Activated T-cell treated with anti-CD3 and anti-CD28 coated beads, Interleukin-2, amount 50 U/mL, for 48 hours (primary cell): ENCODE measurements at regions not wholly inside any gene's neighbourhood (a gene's known extent, or its start where the extent isn't known, plus 50 kb on each side); places are given as distances from the start of the nearest gene placed in this dataset.
"Not testable (repeated sequence)": the region's sequence is repeated elsewhere in the genome, so short reads cannot be mapped to it uniquely, and the experiment has no call there.

ENCODE experiments used
- DNase-seq, 2 experiments: peaks; one replicate each; pipeline ENCODE4 v3.0.0-alpha.2; 2020

DNA sequence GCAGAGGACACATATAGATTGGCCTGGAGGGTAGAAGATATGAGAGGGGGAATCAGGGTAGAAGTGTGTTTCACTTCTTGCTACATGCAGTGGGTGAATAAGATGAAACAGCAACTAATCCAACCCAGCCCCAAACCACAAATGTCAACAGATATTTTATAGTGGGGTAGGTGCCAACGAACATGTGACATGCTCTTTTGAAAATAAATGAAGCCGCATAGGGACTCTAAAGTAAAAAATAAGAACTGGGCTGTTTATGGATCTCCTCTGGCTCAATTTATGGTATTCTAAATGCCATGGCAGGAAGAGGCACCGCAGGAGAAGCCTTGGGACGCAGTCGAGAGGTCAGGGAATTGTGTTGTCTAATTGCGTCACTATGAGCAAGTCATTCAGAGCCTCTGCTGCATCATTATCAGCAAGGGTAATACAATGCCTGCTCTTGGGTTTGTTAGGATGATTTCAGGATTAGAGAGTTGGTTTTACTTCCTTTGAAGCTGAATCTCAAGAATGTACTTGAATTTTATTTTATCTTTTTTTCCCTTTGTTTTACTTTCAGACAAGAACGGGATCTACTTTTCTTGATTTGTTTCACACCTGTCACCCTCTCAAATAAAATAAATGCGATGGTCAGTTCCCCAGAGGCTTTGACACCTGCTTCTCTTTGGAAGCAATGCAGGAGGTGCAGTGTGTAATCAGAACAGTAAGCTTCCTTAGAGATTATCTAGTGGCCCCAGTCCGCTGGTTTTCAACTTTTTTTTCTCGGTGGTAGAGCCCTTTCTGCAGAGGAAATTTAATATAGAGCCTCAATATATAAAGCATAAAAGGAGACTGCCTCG lies 375.6 kb upstream of the CLINT1 start:
- no peak for DNase-seq

- no peak for DNase-seq
Measured at GRCh38 chr5:158233735-158234322, 374.9 kb upstream of the CLINT1 start.

DNA sequence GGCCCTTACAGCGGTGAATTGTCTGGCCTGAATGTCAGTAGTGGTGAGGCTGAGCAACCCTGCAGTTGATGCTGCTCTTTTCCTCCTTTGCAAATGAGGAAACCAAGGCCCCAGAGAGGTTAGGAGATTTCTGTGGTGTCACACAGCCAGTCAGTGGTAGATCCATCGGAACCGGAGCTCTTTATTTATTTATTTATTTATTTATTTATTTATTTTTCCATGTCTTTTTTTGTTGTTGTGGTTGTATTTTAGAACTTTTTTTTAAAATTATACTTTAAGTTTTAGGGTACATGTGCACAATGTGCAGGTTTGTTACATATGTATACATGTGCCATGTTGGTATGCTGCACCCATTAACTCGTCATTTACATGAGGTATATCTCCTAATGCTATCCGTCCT lies 368.4 kb upstream of the CLINT1 start:
- DNase-seq, result not testable (repeated sequence)

DNA sequence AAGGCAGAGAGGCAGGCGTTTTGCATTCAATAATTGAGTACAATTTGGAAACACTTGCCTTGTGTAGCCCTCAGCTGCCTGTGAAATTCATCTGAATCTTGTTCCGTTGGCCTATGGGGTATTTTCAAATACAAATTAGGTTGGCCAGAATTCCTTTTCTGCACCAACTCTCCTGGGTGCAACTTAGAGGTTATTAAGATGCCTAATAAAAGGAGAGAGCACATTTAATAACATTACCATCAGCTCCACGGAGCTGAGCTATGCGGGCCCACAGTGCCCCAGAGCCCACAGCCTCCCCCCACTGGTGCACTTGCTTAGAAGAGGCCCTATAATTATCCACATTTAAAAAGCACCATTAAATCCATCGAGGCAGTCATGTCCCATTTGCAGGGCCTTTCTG lies 367.6 kb upstream of the CLINT1 start:
- no peak for DNase-seq

GRCh38 chr5:158224253-158224652 lies 365.3 kb upstream of the CLINT1 start:
- no peak for DNase-seq

- no peak for DNase-seq
Measured at GRCh38 chr5:158223054-158223600, 364.2 kb upstream of the CLINT1 start.

- DNase-seq, result no peak
Measured at GRCh38 chr5:158212917-158213316, 354.0 kb upstream of the CLINT1 start.

- no peak for DNase-seq
Measured at GRCh38 chr5:158212237-158212636, 353.3 kb upstream of the CLINT1 start.

DNA sequence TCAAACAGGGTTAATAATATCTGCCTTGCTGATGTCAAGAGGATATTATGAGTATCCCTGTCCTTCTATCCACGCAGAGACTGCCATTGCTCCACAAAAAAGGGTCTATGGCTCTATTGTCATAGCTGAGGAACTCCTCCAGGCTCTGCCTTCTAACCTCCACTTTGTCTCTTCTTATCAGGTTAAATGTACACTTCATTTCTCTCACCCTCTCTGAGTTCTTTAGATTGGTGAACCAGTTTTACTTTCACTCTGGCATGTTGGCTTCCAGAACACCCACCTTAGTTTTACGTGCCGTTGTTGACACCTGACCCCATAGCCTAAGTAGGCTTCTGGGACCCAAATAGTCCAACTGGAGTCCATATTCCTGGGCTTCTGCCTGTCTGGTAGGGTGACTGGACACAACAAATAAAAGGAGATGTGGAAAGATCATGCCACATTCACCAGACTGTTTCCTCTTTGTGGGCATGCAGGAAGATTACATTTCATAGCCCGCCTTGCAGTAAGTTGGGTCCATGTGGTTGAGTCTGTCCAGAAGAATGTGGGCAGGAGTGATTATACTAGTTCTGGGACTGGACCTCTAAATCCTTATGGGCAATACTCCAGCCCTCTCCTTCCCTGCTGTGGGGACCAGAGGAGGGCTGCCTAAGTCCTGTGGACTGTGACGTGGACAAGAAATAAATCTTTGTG lies 350.4 kb upstream of the CLINT1 start:
- DNase-seq, result no peak

GRCh38 chr5:158207733-158208132 lies 348.8 kb upstream of the CLINT1 start:
- no peak for DNase-seq

DNA sequence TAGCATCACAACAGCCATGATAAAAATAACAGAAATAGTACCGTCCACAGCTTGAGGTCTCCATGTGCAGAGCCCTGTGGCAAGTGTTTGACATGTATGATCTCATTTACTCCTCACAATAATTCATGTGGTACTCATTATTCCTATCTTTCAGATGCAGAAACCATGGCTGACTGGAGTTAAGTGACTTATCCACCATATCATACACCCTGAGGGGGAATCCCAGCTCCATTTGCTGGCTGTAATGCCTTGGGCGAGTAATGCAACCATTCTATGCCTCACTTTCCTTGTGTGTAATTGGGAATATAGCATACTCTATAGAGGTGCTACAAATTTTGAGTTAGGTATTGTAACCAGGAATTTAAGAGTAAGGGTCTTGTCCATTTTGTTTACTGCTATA lies 347.0 kb upstream of the CLINT1 start:
- DNase-seq, result no peak

GRCh38 chr5:158203261-158203660 lies 344.3 kb upstream of the CLINT1 start:
- no peak for DNase-seq

- no peak for DNase-seq
Measured at GRCh38 chr5:158202801-158203200, 343.9 kb upstream of the CLINT1 start.

DNA sequence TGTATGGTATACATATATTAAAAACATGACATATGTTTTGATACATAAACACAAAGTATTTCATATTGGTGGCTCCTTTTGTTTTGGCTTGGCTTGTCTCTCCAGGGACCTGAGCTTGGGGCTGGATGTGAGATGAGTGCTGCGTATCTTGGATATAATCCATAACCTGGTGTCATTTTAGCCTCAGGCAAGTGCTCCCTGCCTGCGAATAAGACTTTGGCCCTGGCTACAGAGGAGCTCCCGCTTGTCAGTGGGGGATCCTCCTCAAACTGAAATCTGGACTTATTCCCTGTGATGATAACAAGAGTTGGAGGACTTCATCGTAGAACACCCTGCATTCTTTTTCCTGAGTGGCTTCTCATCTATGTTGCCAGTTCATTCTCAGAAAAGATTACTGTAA lies 341.7 kb upstream of the CLINT1 start:
- DNase-seq, result no peak

- no peak for DNase-seq
Measured at GRCh38 chr5:158198636-158199035, 339.7 kb upstream of the CLINT1 start.

DNA sequence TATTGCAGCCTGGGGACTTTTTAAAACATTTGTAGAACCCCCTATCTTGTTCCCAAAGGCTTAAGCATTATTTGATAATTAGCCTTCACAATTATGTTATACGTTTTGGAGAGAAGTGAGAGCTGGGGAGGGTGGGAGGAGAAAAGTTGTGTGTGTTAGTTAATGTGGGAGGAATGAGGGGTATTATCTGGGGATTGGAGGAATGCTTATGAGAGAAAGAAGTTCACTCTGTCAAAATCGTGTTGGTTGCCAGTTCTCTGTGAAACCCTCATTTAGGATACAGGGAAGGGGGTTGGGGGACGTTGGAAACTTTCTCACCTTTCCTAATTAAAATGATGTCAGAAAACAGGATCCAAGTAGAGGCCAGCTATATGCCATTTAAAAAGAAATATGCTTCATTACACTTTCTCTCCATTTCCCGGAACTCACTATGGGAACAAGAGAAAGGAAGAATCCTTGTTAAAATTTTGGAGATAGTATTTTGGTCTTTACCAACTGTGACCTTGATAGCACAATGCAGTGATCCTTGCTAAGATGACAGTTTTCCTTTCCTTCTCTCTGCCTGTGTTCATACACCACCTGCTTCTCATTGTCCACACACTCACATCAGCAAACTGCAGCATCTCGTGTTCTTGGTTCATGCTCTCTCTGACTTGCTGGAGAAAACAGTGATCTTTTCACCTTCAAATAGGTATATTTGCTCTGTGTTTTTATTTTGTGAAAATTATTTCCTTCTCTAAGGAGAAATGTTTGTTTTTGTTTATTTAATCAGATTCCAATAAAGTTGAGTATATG lies 336.7 kb upstream of the CLINT1 start:
- DNase-seq, result no peak

DNA sequence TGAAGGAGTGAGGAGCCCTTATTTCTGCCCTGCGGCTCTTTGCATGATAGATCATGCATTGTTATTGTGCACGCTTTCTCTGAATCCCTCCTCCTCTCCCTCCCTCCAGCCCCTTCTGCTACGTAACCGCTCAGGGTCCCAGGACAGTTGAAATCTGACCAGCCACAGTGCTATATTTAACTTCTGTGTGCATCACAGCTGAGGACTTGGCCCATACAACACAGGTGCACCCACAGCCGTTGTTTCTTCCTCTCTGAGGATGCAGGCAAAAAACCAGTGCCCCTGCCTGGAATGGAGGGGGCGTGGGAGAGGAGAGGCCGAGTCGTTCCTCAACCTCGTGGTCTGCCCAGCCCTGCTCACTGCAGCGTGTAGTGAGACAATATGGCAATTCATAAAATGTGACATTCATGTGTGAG lies 335.6 kb upstream of the CLINT1 start:
- no peak for DNase-seq

- DNase-seq, result not testable (repeated sequence)
Measured at GRCh38 chr5:158193395-158193794, 334.4 kb upstream of the CLINT1 start.

DNA sequence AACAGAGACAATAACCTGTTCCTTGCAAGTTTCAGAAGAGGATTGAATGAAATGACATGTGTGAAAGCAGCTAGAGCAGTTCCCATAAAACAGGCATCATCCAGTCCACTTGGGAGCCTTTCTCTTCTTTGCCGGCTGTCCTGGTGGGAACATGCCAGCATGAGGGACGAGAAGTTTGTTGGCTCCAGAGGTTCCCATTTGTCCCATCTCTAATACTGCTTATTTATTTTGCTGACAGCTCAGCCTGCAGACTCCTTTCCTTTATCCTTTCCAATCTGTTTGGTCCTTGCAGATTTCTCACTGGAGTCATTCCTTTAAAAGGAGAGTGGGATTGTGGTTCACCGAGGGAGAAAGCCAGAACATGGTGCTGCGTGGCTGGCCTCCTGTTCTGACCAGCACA lies 321.5 kb upstream of the CLINT1 start:
- no peak for DNase-seq

- no peak for DNase-seq
Measured at GRCh38 chr5:158179271-158179670, 320.3 kb upstream of the CLINT1 start.

- no peak for DNase-seq
Measured at GRCh38 chr5:158178535-158178934, 319.6 kb upstream of the CLINT1 start.

DNA sequence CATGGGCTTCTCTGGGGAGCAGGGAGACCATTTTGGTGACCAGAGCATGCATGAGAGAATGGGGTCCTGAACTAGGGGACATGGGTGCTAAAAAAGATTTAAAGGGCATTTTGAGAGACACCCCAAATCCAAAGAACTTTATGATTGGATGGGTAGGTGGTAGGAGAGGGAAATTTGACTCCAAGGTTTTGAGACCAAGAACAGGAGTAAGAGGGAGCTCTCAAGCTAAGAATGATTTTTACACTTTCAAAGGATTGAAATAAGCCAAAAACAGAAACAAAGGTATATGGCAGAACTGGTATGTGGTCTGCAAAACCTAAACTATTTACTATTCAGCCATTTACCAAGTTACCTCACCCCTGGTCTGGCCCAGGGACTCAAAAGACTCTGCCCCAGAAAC lies 318.2 kb upstream of the CLINT1 start:
- no peak for DNase-seq

DNA sequence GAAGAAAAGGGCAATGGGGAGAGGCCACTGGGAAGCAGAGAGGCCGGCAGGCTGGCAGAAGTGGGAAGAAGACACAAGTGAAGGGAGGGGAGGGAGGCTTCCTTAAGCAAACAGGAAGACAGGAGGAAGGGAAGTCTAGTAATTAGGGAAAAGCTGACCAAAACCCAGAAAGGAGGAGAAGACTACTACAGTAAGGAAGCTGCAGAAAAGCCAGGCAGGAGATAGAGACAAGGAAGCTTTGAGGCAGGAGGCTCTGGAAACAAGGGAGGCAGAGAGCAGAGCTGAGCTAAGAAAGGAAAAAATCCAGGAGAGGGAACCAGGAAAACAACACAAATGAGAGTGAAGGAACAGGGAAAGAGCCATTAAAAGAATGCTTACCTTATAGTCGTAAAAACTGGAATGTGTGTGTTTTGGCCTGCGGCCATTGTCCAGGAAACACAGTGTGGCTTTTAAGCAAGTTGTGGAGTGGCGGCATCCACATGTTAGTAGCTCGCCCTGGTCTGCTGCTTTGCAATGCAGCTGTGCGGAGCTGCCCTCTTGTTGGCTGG lies 317.1 kb upstream of the CLINT1 start:
- no peak for DNase-seq
